HCT116 (cell line): ENCODE measurements at regions not wholly inside any gene's neighbourhood (a gene's known extent, or its start where the extent isn't known, plus 50 kb on each side); places are given as distances from the start of the nearest gene placed in this dataset.

Source experiments
- ATAC-seq: fragments of 200-7000 bp; cut with Tn5 transposase; 2 replicates; pipeline ENCODE4 v1.9.1; 2020; ENCODE audit warnings: mild to moderate bottlenecking, moderate library complexity
- BruUV-seq: library from RNA; stranded (reverse); fragments of 400-500 nt; replicated peaks from 2 replicates; lab custom pipeline; 2021; lab: Mats Ljungman, UMichigan
- CTCF ChIA-PET: fragments of 300-600 bp; sonication (Branson Sonifier 250); formaldehyde crosslinking; loops from one replicate; lab custom pipeline; 2021; ENCODE audit warnings: antibody characterized with exemption; lab: Charles Lee
- POLR2A ChIA-PET: fragments of 300-600, 350-600 bp; sonication (Branson Sonifier 250); formaldehyde crosslinking; loops from one replicate; lab custom pipeline; 2021; ENCODE audit warnings: antibody characterized with exemption; lab: Charles Lee
- RAD21 ChIA-PET, 2 experiments: fragments of 300-600 bp; sonication (Branson Sonifier 250); formaldehyde crosslinking; loops; one replicate each; lab custom pipeline; 2023; ENCODE audit warnings: low total read pairs in 2 of 2; ENCODE audit not compliant: uncharacterized antibody in 2 of 2, unreplicated experiment in 2 of 2, low non-redundant PET in 1 of 2; lab: Charles Lee
- DNase-seq: peaks from one replicate; pipeline ENCODE4 v3.0.0-alpha.2; 2010; ENCODE audit warnings: low read depth, low spot score
- H2AFZ ChIP-seq: fragments of 200-600 bp; shearing (Covaris generic), sonication (generic); 2 replicates; pipeline ENCODE4 v1.6.1; 2017; ENCODE audit warnings: low read depth, mixed run types, mixed read lengths, antibody characterized with exemption, low read length; ENCODE audit not compliant: poor library complexity, severe bottlenecking
- H3K27ac ChIP-seq: 2 replicates; pipeline ENCODE4 v1.5.1; 2012; ENCODE audit warnings: low read depth, low read length
- H3K27me3 ChIP-seq: fragments of 200-600 bp; sonication (generic); 2 replicates; pipeline ENCODE4 v1.6.1; 2016; ENCODE audit warnings: mixed run types, low read length, mixed read lengths; ENCODE audit not compliant: insufficient read depth
- H3K36me3 ChIP-seq, 2 experiments: fragments of 200-500 bp in 1 of 2; fragments of 200-600 bp in 1 of 2; sonication (Bioruptor generic) in 1 of 2; sonication (generic) in 1 of 2; 2 replicates each; pipeline versions ENCODE4 v1.5.1 to v1.6.1; 2014 to 2016; ENCODE audit warnings: low read length in 2 of 2, inconsistent platforms in 1 of 2, mixed read lengths in 1 of 2, mixed run types in 1 of 2; ENCODE audit not compliant: insufficient read depth in 2 of 2, control insufficient read depth in 1 of 2
- H3K4me1 ChIP-seq, 2 experiments: fragments of 200-600 bp in 1 of 2; sonication (generic) in 1 of 2; 2 replicates each; pipeline versions ENCODE4 v1.5.1 to v1.6.1; 2012 to 2017; ENCODE audit warnings: low read length in 2 of 2, inconsistent platforms in 1 of 2, mild to moderate bottlenecking in 1 of 2, mixed read lengths in 1 of 2, mixed run types in 1 of 2, moderate library complexity in 1 of 2; ENCODE audit not compliant: insufficient read depth in 2 of 2, control insufficient read depth in 1 of 2
- H3K4me2 ChIP-seq: fragments of 200-600 bp; sonication (generic); 2 replicates; pipeline ENCODE4 v1.6.1; 2017; ENCODE audit warnings: mixed run types, low read length, mixed read lengths
- H3K4me3 ChIP-seq, 2 experiments: fragments of 200-600 bp in 1 of 2; sonication (generic) in 1 of 2; replicated peaks in 1 of 2; 2 replicates each; pipeline ENCODE4 v1.5.1; 2011 to 2016; ENCODE audit warnings: low read length in 2 of 2, control low read depth in 1 of 2, low read depth in 1 of 2, mild to moderate bottlenecking in 1 of 2, mixed read lengths in 1 of 2, mixed run types in 1 of 2
- H3K79me2 ChIP-seq: fragments of 200-600 bp; sonication (generic); 2 replicates; pipeline ENCODE4 v1.6.1; 2017; ENCODE audit warnings: mild to moderate bottlenecking, mixed run types, low read length, moderate library complexity, mixed read lengths; ENCODE audit not compliant: insufficient read depth
- H3K9ac ChIP-seq: fragments of 200-600 bp; sonication (generic); 2 replicates; pipeline ENCODE4 v1.6.1; 2016; ENCODE audit warnings: low read length, mixed read lengths
- H3K9me2 ChIP-seq: fragments of 200-600 bp; sonication (generic), shearing (Covaris generic); 2 replicates; pipeline ENCODE4 v1.6.1; 2017; ENCODE audit warnings: mixed run types, mild to moderate bottlenecking, moderate library complexity; ENCODE audit not compliant: insufficient read depth
- H3K9me3 ChIP-seq, 2 experiments: fragments of 200-500 bp in 1 of 2; fragments of 200-600 bp in 1 of 2; sonication (Bioruptor generic) in 1 of 2; sonication (generic) in 1 of 2; 2 replicates each; pipeline ENCODE4 v1.6.1; 2014 to 2017; ENCODE audit warnings: low read length in 2 of 2, mixed read lengths in 2 of 2, inconsistent platforms in 1 of 2, low read depth in 1 of 2, mild to moderate bottlenecking in 1 of 2, mixed run types in 1 of 2, moderate library complexity in 1 of 2; ENCODE audit not compliant: control insufficient read depth in 1 of 2, insufficient read depth in 1 of 2
- H4K20me1 ChIP-seq: fragments of 200-600 bp; sonication (generic), shearing (Covaris generic); 2 replicates; pipeline ENCODE4 v1.6.1; 2017; ENCODE audit warnings: mixed run types, mild to moderate bottlenecking, moderate library complexity; ENCODE audit not compliant: insufficient read depth
- CBX3 ChIP-seq: IDR thresholded peaks from 2 replicates; pipeline ENCODE4 v1.6.1; 2012; ENCODE audit warnings: low read depth
- EGR1 ChIP-seq: IDR thresholded peaks from 2 replicates; pipeline ENCODE4 v1.6.1; 2012; ENCODE audit warnings: low read depth
- ELF1 ChIP-seq: IDR thresholded peaks from 2 replicates; pipeline ENCODE4 v1.6.1; 2012; ENCODE audit warnings: low read depth, borderline replicate concordance
- EZH2phosphoT487 ChIP-seq: fragments of 200-600 bp; IDR thresholded peaks from 2 replicates; pipeline ENCODE4 v1.6.1; 2018; ENCODE audit warnings: antibody characterized with exemption, borderline replicate concordance
- FOSL1 ChIP-seq: IDR thresholded peaks from 2 replicates; pipeline ENCODE4 v1.6.1; 2012; ENCODE audit warnings: low read depth
- JUND ChIP-seq: IDR thresholded peaks from 2 replicates; pipeline ENCODE4 v1.6.1; 2012
- MAX ChIP-seq: IDR thresholded peaks from 2 replicates; pipeline ENCODE4 v1.6.1; 2012
- POLR2A ChIP-seq: IDR thresholded peaks from 2 replicates; pipeline ENCODE4 v1.7.0; 2011; ENCODE audit warnings: borderline replicate concordance; ENCODE audit not compliant: insufficient read depth, insufficient read length; ENCODE audit errors: extremely low read depth
- POLR2AphosphoS5 ChIP-seq: IDR thresholded peaks from 2 replicates; pipeline ENCODE4 v1.6.1; 2011; ENCODE audit warnings: mild to moderate bottlenecking, low read depth, low read length, moderate library complexity
- RAD21 ChIP-seq: IDR thresholded peaks from 2 replicates; pipeline ENCODE4 v1.6.1; 2012; ENCODE audit warnings: low read depth, mild to moderate bottlenecking
- REST ChIP-seq: IDR thresholded peaks from 2 replicates; pipeline ENCODE4 v1.6.1; 2012; ENCODE audit warnings: low read depth
- SIN3A ChIP-seq: IDR thresholded peaks from 2 replicates; pipeline ENCODE4 v1.6.1; 2012; ENCODE audit warnings: low read depth
- TCF7L2 ChIP-seq: IDR thresholded peaks from 2 replicates; pipeline ENCODE4 v1.7.0; 2011; ENCODE audit warnings: borderline replicate concordance, inconsistent platforms; ENCODE audit not compliant: insufficient read depth, insufficient read length; ENCODE audit errors: extremely low read depth
- ZNF274 ChIP-seq: fragments of 200-500 bp; sonication (Bioruptor generic); IDR thresholded peaks from 2 replicates; pipeline ENCODE4 v1.6.1; 2014; ENCODE audit warnings: mild to moderate bottlenecking, low read depth, low read length, inconsistent platforms
- intact Hi-C: fragments of 100-400 bp; cut with micrococcal nuclease; formaldehyde crosslinking; loops from 2 replicates; pipeline ENCODE4 v1.10.0; 2022
- TF ChIP-seq, protein P1 (sequence below): IDR thresholded peaks from 2 replicates; pipeline ENCODE4 v1.6.1; 2012

DNA sequence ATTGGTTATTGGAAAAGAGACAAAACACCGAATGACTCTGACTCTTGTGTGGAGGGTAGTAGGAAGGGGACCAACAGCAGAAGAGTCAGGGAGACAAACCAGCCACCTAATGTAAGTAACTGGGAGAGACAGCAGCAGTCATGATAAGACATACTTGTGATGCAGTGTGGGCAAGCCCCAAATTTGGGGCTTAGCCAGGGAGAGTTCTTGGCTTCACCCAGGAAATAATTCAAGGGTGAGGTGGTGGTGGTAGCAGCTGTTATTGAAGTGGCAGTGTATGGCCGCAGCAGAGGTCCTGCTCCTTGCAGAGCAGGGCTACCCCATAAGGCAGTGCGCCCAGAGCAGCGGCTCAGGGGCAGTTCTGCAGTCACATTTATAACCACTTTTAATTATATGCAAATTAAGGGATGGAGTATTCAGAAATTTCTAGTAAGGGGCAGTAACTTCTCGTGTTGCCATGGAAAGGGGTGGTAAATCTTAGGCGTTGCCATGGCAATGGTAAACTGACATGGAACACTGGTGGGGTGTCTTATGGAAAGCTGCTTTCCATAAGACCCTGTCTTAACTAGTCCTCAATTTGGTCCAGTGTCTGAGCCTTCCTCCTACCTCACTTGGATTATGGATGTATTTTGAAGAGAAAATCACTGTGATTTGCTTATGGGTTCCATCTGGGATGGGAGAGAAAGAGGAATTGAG, 317.1 kb downstream of the PHKB start:
- CTCF ChIA-PET: no interaction called here

More for the DNA sequence above, 317.1 kb downstream of the PHKB start:
- intact Hi-C loops: no loop called here
- Histone ChIP-seq H3K79me2 (no peaks in the 10 kb centered on the region), H4K20me1 (no peaks in the 10 kb centered on the region), H3K4me1 (no peaks in the 10 kb centered on the region), H3K9ac (no peak overlapping the region), H3K36me3 (no peaks in the 10 kb centered on the region), H3K9me3 (no peaks in the 10 kb centered on the region), H2AFZ (no peak overlapping the region), H3K27me3 (peaks cover 18% of the 10 kb centered on the region), H3K4me3 (no peak overlapping the region), H3K27ac (no peak overlapping the region), H3K9me2 (no peaks in the 10 kb centered on the region)
- BruUV-seq: no TSS peak
- POLR2A ChIA-PET: no interaction called here
- RAD21 ChIA-PET: no interaction called here
- no peak for DNase-seq
- ATAC-seq: no peak
- no peak for TF ChIP-seq ELF1
- no peak for TF ChIP-seq MAX
- TF ChIP-seq EZH2phosphoT487: no peak
- no peak for TF ChIP-seq CBX3
- no peak for TF ChIP-seq RAD21
- TF ChIP-seq TCF7L2: no peak
- TF ChIP-seq FOSL1: no peak
- TF ChIP-seq ZNF274: no peak
- TF ChIP-seq, protein P1, sequence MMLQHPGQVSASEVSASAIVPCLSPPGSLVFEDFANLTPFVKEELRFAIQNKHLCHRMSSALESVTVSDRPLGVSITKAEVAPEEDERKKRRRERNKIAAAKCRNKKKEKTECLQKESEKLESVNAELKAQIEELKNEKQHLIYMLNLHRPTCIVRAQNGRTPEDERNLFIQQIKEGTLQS: no peak
- TF ChIP-seq POLR2AphosphoS5: no peak
- TF ChIP-seq JUND: no peak
- no peak for TF ChIP-seq POLR2A
- no peak for TF ChIP-seq SIN3A
- TF ChIP-seq EGR1: no peak
- TF ChIP-seq REST: no peak
- TF ChIP-seq, all 23 proteins: peak for 0
- H3K4me2 ChIP-seq: no peak overlapping the region
